ENCODE measurements at regions not wholly inside any gene's neighbourhood (a gene's known extent, or its start where the extent isn't known, plus 50 kb on each side); places are given as distances from the start of the nearest gene placed in this dataset.

- no peak overlapping the region for H3K4me3 ChIP-seq
- H3K36me3 ChIP-seq (ENCODE audit: insufficient read depth, low read length), result no peaks in the 10 kb centered on the region
- 0 out of 2 replicates have a peak, but pooled peaks cover 6% of the 10 kb centered on the region for H3K9me3 ChIP-seq (ENCODE audit: low read depth, low read length)
- TF ChIP-seq POLR2AphosphoS5 (IDR thresholded peaks at IDR 0.05; ENCODE audit: borderline replicate concordance, low read depth, low read length), result no peak
- TF ChIP-seq FOXP2 (optimal IDR thresholded peaks at IDR 0.05; ENCODE audit: control extremely low read depth, extremely low read length, insufficient read depth), result no peak
- no peak for TF ChIP-seq EZH2 (IDR thresholded peaks at IDR 0.05)
- H3K27ac ChIP-seq, result no peak overlapping the region
- DNase-seq (ENCODE audit: low read depth, low spot score), result no peak
- no peak overlapping the region for H3K9ac ChIP-seq (ENCODE audit: insufficient read length)
Observed at GRCh38 chr4:166239354-166239753, 366.3 kb downstream of the TLL1 start.

GRCh38 chr4:166252487-166253402 is 379.7 kb downstream of the TLL1 start:
- peak; percentile 8 for DNase-seq (ENCODE audit: low read depth, low spot score)
- H3K9me3 ChIP-seq (ENCODE audit: low read depth, low read length), result no peaks in the 10 kb centered on the region
- no peak overlapping the region for H3K9ac ChIP-seq (ENCODE audit: insufficient read length)
- H3K36me3 ChIP-seq (ENCODE audit: insufficient read depth, low read length), result no peaks in the 10 kb centered on the region
- TF ChIP-seq POLR2AphosphoS5 (IDR thresholded peaks at IDR 0.05; ENCODE audit: borderline replicate concordance, low read depth, low read length), result no peak
- TF ChIP-seq EZH2 (IDR thresholded peaks at IDR 0.05), result no peak
- TF ChIP-seq FOXP2 (optimal IDR thresholded peaks at IDR 0.05; ENCODE audit: control extremely low read depth, extremely low read length, insufficient read depth), result no peak
- no peak overlapping the region for H3K4me3 ChIP-seq
- no peak overlapping the region for H3K27ac ChIP-seq

GRCh38 chr4:166257276-166257675 is 384.2 kb downstream of the TLL1 start:
- Histone ChIP-seq H3K9ac (ENCODE audit: insufficient read length) (no peak overlapping the region), H3K27ac (no peak overlapping the region), H3K36me3 (ENCODE audit: insufficient read depth, low read length) (no peaks in the 10 kb centered on the region), H3K9me3 (ENCODE audit: low read depth, low read length) (no peaks in the 10 kb centered on the region), H3K4me3 (no peak overlapping the region)
- TF ChIP-seq EZH2 (IDR thresholded peaks at IDR 0.05) (no peak), POLR2AphosphoS5 (IDR thresholded peaks at IDR 0.05; ENCODE audit: borderline replicate concordance, low read depth, low read length) (no peak), FOXP2 (optimal IDR thresholded peaks at IDR 0.05; ENCODE audit: control extremely low read depth, extremely low read length, insufficient read depth) (no peak)
- DNase-seq (ENCODE audit: low read depth, low spot score), result no peak

GRCh38 chr4:166257891-166258290 is 384.9 kb downstream of the TLL1 start:
- Histone ChIP-seq H3K27ac (no peak overlapping the region), H3K4me3 (no peak overlapping the region), H3K36me3 (ENCODE audit: insufficient read depth, low read length) (no peaks in the 10 kb centered on the region), H3K9ac (ENCODE audit: insufficient read length) (no peak overlapping the region), H3K9me3 (ENCODE audit: low read depth, low read length) (no peaks in the 10 kb centered on the region)
- TF ChIP-seq POLR2AphosphoS5 (IDR thresholded peaks at IDR 0.05; ENCODE audit: borderline replicate concordance, low read depth, low read length), result no peak
- TF ChIP-seq FOXP2 (optimal IDR thresholded peaks at IDR 0.05; ENCODE audit: control extremely low read depth, extremely low read length, insufficient read depth), result no peak
- no peak for TF ChIP-seq EZH2 (IDR thresholded peaks at IDR 0.05)
- no peak for DNase-seq (ENCODE audit: low read depth, low spot score)

GRCh38 chr4:166259081-166259480 is 386.0 kb downstream of the TLL1 start:
- TF ChIP-seq POLR2AphosphoS5 (IDR thresholded peaks at IDR 0.05; ENCODE audit: borderline replicate concordance, low read depth, low read length), result no peak
- TF ChIP-seq FOXP2 (optimal IDR thresholded peaks at IDR 0.05; ENCODE audit: control extremely low read depth, extremely low read length, insufficient read depth), result no peak
- TF ChIP-seq EZH2 (IDR thresholded peaks at IDR 0.05), result no peak
- DNase-seq (ENCODE audit: low read depth, low spot score), result no peak
- H3K9ac ChIP-seq (ENCODE audit: insufficient read length), result no peak overlapping the region
- no peak overlapping the region for H3K27ac ChIP-seq
- H3K4me3 ChIP-seq, result no peak overlapping the region
- H3K36me3 ChIP-seq (ENCODE audit: insufficient read depth, low read length), result no peaks in the 10 kb centered on the region
- H3K9me3 ChIP-seq (ENCODE audit: low read depth, low read length), result no peaks in the 10 kb centered on the region

- Histone ChIP-seq H3K9ac (ENCODE audit: insufficient read length) (no peak overlapping the region), H3K36me3 (ENCODE audit: insufficient read depth, low read length) (no peaks in the 10 kb centered on the region), H3K9me3 (ENCODE audit: low read depth, low read length) (no peaks in the 10 kb centered on the region), H3K4me3 (no peak overlapping the region), H3K27ac (no peak overlapping the region)
- DNase-seq (ENCODE audit: low read depth, low spot score), result no peak
- TF ChIP-seq FOXP2 (optimal IDR thresholded peaks at IDR 0.05; ENCODE audit: control extremely low read depth, extremely low read length, insufficient read depth), result no peak
Observed at GRCh38 chr4:166274136-166274761, 401.2 kb downstream of the TLL1 start.

- Histone ChIP-seq H3K9ac (ENCODE audit: insufficient read length) (no peak overlapping the region), H3K9me3 (ENCODE audit: low read depth, low read length) (no peaks in the 10 kb centered on the region), H3K4me3 (no peak overlapping the region), H3K36me3 (ENCODE audit: insufficient read depth, low read length) (no peaks in the 10 kb centered on the region), H3K27ac (no peak overlapping the region)
- DNase-seq (ENCODE audit: low read depth, low spot score), result no peak
- TF ChIP-seq FOXP2 (optimal IDR thresholded peaks at IDR 0.05; ENCODE audit: control extremely low read depth, extremely low read length, insufficient read depth), result no peak
- no peak for TF ChIP-seq POLR2AphosphoS5 (IDR thresholded peaks at IDR 0.05; ENCODE audit: borderline replicate concordance, low read depth, low read length)
- no peak for TF ChIP-seq EZH2 (IDR thresholded peaks at IDR 0.05)
Observed at GRCh38 chr4:166274775-166275174, 401.7 kb downstream of the TLL1 start.

- Histone ChIP-seq H3K9ac (ENCODE audit: insufficient read length) (no peak overlapping the region), H3K36me3 (ENCODE audit: insufficient read depth, low read length) (no peaks in the 10 kb centered on the region), H3K4me3 (peak overlapping the region; percentile 18; the same call in 1 of the 2 replicates), H3K9me3 (ENCODE audit: low read depth, low read length) (no peaks in the 10 kb centered on the region), H3K27ac (no peak overlapping the region)
- TF ChIP-seq FOXP2 (optimal IDR thresholded peaks at IDR 0.05; ENCODE audit: control extremely low read depth, extremely low read length, insufficient read depth) (no peak), EZH2 (IDR thresholded peaks at IDR 0.05) (no peak), POLR2AphosphoS5 (IDR thresholded peaks at IDR 0.05; ENCODE audit: borderline replicate concordance, low read depth, low read length) (no peak)
- DNase-seq (ENCODE audit: low read depth, low spot score), result no peak
Observed at GRCh38 chr4:166277401-166277800, 404.4 kb downstream of the TLL1 start.
